ENCODE measurements at regions not wholly inside any gene's neighbourhood (a gene's known extent, or its start where the extent isn't known, plus 50 kb on each side); places are given as distances from the start of the nearest gene placed in this dataset.

- Histone ChIP-seq H3K4me3 (no peak overlapping the region), H3K27me3 (peaks cover 8% of the 10 kb centered on the region), H3K36me3 (replicated peaks in 1 of 2) (no peaks in the 10 kb centered on the region), H3K27ac (no peak overlapping the region), H3K4me1 (replicated peaks in 1 of 2) (no peaks in the 10 kb centered on the region), H3K9me3 (replicated peaks in 1 of 3) (no peaks in the 10 kb centered on the region)
- intact Hi-C loops (cut with DNase I), result no loop called here
- TF ChIP-seq POLR2A (IDR thresholded peaks at IDR 0.05) (no peak), CTCF (IDR thresholded peaks at IDR 0.05) (no peak)
- WGBS, 4 donors, result 62 to 72% (median 66%) methylated on average over 8 of the region's 8 CpGs
- DNase-seq, result no peak
Measured at GRCh38 chr2:18503376-18504228, 56.9 kb downstream of the RDH14 start.

GRCh38 chr2:18502142-18502541 lies 58.3 kb downstream of the RDH14 start:
- Histone ChIP-seq H3K27me3 (peaks cover 8% of the 10 kb centered on the region), H3K27ac (no peak overlapping the region), H3K4me3 (no peak overlapping the region), H3K9me3 (replicated peaks in 1 of 3) (no peaks in the 10 kb centered on the region), H3K4me1 (replicated peaks in 1 of 2) (no peaks in the 10 kb centered on the region), H3K36me3 (replicated peaks in 1 of 2) (no peaks in the 10 kb centered on the region)
- 62 to 74% (median 63%) methylated on average over 2 of the region's 2 CpGs for WGBS, 4 donors
- intact Hi-C loops (cut with DNase I), result no loop called here
- no peak for TF ChIP-seq CTCF (IDR thresholded peaks at IDR 0.05)
- no peak for DNase-seq

- no peak for TF ChIP-seq CTCF (IDR thresholded peaks at IDR 0.05)
- TF ChIP-seq POLR2A (IDR thresholded peaks at IDR 0.05), result no peak
- intact Hi-C loops (cut with DNase I), result no loop called here
- Histone ChIP-seq H3K36me3 (replicated peaks in 1 of 2) (no peaks in the 10 kb centered on the region), H3K9me3 (replicated peaks in 1 of 3) (no peaks in the 10 kb centered on the region), H3K4me3 (no peak overlapping the region), H3K4me1 (replicated peaks in 1 of 2) (no peaks in the 10 kb centered on the region), H3K27ac (no peak overlapping the region), H3K27me3 (peaks cover 8% of the 10 kb centered on the region)
- no peak for DNase-seq
- WGBS, 4 donors, result 80 to 89% (median 87%) methylated on average over 1 of the region's 1 CpG
Measured at GRCh38 chr2:18501729-18502128, 58.7 kb downstream of the RDH14 start.

- intact Hi-C loops (cut with DNase I), result no loop called here
- 66 to 91% (median 76%) methylated on average over 2 of the region's 2 CpGs for WGBS, 4 donors
Measured at GRCh38 chr2:18501156-18501555, 59.3 kb downstream of the RDH14 start.

More at GRCh38 chr2:18501156-18501555, 59.3 kb downstream of the RDH14 start:
- H3K4me1 ChIP-seq (replicated peaks in 1 of 2), result no peaks in the 10 kb centered on the region
- TF ChIP-seq CTCF (IDR thresholded peaks at IDR 0.05), result no peak
- TF ChIP-seq POLR2A (IDR thresholded peaks at IDR 0.05), result no peak
- no peak for DNase-seq
- no peaks in the 10 kb centered on the region for H3K36me3 ChIP-seq (replicated peaks in 1 of 2)
- no peak overlapping the region for H3K4me3 ChIP-seq
- H3K27me3 ChIP-seq, result peaks cover 8% of the 10 kb centered on the region
- no peaks in the 10 kb centered on the region for H3K9me3 ChIP-seq (replicated peaks in 1 of 3)
- no peak overlapping the region for H3K27ac ChIP-seq
